Colonic mucosa (tissue), 4 donors: ENCODE measurements at regions not wholly inside any gene's neighbourhood (a gene's known extent, or its start where the extent isn't known, plus 50 kb on each side); places are given as distances from the start of the nearest gene placed in this dataset.
"Not testable (repeated sequence)": the region's sequence is repeated elsewhere in the genome, so short reads cannot be mapped to it uniquely, and the experiment has no call there.

Source experiments
- DNase-seq: peaks from one replicate; pipeline ENCODE4 v3.0.0-alpha.2; 2020
- H3K27ac ChIP-seq: fragments of 200-600 bp; one replicate; pipeline ENCODE4 v1.8.0; 2021
- H3K27me3 ChIP-seq: fragments of 200-600 bp; one replicate; pipeline ENCODE4 v1.8.0; 2021
- H3K36me3 ChIP-seq: fragments of 200-600 bp; one replicate; pipeline ENCODE4 v1.8.0; 2021
- H3K4me1 ChIP-seq: fragments of 200-600 bp; one replicate; pipeline ENCODE4 v1.8.0; 2021; ENCODE audit warnings: mild to moderate bottlenecking
- H3K4me3 ChIP-seq: fragments of 200-600 bp; one replicate; pipeline ENCODE4 v1.8.0; 2021
- H3K9ac ChIP-seq, 2 donors: one replicate each; pipeline ENCODE4 v1.7.0; 2013; ENCODE audit warnings: control low read depth in 2 of 2, low read depth in 2 of 2, low read length in 2 of 2
- H3K9me3 ChIP-seq: fragments of 200-600 bp; one replicate; pipeline ENCODE4 v1.8.0; 2021
- intact Hi-C: fragments of 100-400 bp; cut with DNase I; formaldehyde crosslinking; loops from one replicate; pipeline ENCODE4 v1.14.1; 2022
- TF ChIP-seq, protein P1 (sequence below): fragments of 200-600 bp; IDR thresholded peaks from one replicate; pipeline ENCODE4 v1.8.0; 2022; ENCODE audit warnings: antibody characterized with exemption, mild to moderate bottlenecking
- donor health status: healthy.
- donor health status: DM: no; HTN: no; CAD: no.
- donor health status: DM: no; HTN: no; CAD: no.

- Histone ChIP-seq H3K27me3 (no peaks in the 10 kb centered on the region), H3K27ac (no peak overlapping the region), H3K9me3 (no peaks in the 10 kb centered on the region), H3K4me3 (no peak overlapping the region), H3K4me1 (no peaks in the 10 kb centered on the region), H3K9ac (no peak overlapping the region), H3K36me3 (no peaks in the 10 kb centered on the region)
- TF ChIP-seq, protein P1, sequence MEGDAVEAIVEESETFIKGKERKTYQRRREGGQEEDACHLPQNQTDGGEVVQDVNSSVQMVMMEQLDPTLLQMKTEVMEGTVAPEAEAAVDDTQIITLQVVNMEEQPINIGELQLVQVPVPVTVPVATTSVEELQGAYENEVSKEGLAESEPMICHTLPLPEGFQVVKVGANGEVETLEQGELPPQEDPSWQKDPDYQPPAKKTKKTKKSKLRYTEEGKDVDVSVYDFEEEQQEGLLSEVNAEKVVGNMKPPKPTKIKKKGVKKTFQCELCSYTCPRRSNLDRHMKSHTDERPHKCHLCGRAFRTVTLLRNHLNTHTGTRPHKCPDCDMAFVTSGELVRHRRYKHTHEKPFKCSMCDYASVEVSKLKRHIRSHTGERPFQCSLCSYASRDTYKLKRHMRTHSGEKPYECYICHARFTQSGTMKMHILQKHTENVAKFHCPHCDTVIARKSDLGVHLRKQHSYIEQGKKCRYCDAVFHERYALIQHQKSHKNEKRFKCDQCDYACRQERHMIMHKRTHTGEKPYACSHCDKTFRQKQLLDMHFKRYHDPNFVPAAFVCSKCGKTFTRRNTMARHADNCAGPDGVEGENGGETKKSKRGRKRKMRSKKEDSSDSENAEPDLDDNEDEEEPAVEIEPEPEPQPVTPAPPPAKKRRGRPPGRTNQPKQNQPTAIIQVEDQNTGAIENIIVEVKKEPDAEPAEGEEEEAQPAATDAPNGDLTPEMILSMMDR, result no peak
- no peak for DNase-seq
- intact Hi-C loops, result no loop called here
Measured at GRCh38 chr3:63719796-63720445, 67.4 kb downstream of the SNTN start.

DNA sequence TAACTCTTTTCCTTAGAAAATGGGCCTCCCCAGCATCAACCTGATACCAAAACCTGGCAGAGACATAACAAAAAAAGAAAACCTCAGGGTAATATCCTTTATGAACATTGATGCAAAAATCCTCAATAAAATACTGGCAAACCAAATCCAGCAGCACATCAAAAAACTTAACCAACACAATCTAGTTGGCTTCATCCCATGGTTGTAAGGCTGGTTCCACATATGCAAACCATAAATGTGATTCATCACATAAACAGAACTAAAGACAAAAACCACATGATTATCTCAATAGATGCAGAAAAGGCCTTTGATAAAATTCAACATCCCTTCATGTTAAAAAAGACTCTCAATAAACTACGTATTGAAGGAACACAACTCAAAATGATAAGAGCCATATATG, 68.5 kb downstream of the SNTN start:
- DNase-seq, H3K9ac ChIP-seq, intact Hi-C loops, H3K27me3 ChIP-seq, H3K27ac ChIP-seq, H3K4me1 ChIP-seq, H3K36me3 ChIP-seq, H3K9me3 ChIP-seq, H3K4me3 ChIP-seq: not testable (repeated sequence)

GRCh38 chr3:63724987-63725386, 72.5 kb downstream of the SNTN start:
- TF ChIP-seq, protein P1, result no peak
- Histone ChIP-seq H3K9me3 (no peaks in the 10 kb centered on the region), H3K9ac (no peak overlapping the region), H3K27me3 (no peaks in the 10 kb centered on the region), H3K27ac (no peak overlapping the region), H3K4me1 (no peaks in the 10 kb centered on the region), H3K36me3 (no peaks in the 10 kb centered on the region), H3K4me3 (no peak overlapping the region)
- intact Hi-C loops, result no loop called here
- no peak for DNase-seq

GRCh38 chr3:63726656-63727055, 74.2 kb downstream of the SNTN start:
- TF ChIP-seq, protein P1, result no peak
- Histone ChIP-seq H3K9ac (no peak overlapping the region), H3K4me3 (no peak overlapping the region), H3K27ac (no peak overlapping the region), H3K36me3 (no peaks in the 10 kb centered on the region), H3K9me3 (no peaks in the 10 kb centered on the region), H3K27me3 (no peaks in the 10 kb centered on the region), H3K4me1 (no peaks in the 10 kb centered on the region)
- intact Hi-C loops, result no loop called here
- DNase-seq, result no peak

GRCh38 chr3:63727233-63727632, 74.8 kb downstream of the SNTN start:
- no peaks in the 10 kb centered on the region for H3K36me3 ChIP-seq
- H3K9ac ChIP-seq, result no peak overlapping the region
- intact Hi-C loops, result no loop called here
- H3K4me1 ChIP-seq, result no peaks in the 10 kb centered on the region
- no peak for DNase-seq
- H3K27ac ChIP-seq, result no peak overlapping the region
- H3K4me3 ChIP-seq, result no peak overlapping the region
- H3K9me3 ChIP-seq, result no peaks in the 10 kb centered on the region
- TF ChIP-seq, protein P1, result no peak
- H3K27me3 ChIP-seq, result no peaks in the 10 kb centered on the region

- TF ChIP-seq, protein P1, result no peak
- Histone ChIP-seq H3K36me3 (no peaks in the 10 kb centered on the region), H3K4me1 (no peaks in the 10 kb centered on the region), H3K9me3 (no peaks in the 10 kb centered on the region), H3K27me3 (no peaks in the 10 kb centered on the region), H3K4me3 (no peak overlapping the region), H3K9ac (no peak overlapping the region), H3K27ac (no peak overlapping the region)
- DNase-seq, result no peak
- intact Hi-C loops, result no loop called here
Measured at GRCh38 chr3:63731866-63732265, 79.4 kb downstream of the SNTN start.

- H3K27ac ChIP-seq, H3K4me3 ChIP-seq, H3K36me3 ChIP-seq, H3K4me1 ChIP-seq, H3K9me3 ChIP-seq, H3K9ac ChIP-seq, DNase-seq, intact Hi-C loops, H3K27me3 ChIP-seq: not testable (repeated sequence)
Measured at GRCh38 chr3:63733278-63733677, 80.8 kb downstream of the SNTN start.

DNA sequence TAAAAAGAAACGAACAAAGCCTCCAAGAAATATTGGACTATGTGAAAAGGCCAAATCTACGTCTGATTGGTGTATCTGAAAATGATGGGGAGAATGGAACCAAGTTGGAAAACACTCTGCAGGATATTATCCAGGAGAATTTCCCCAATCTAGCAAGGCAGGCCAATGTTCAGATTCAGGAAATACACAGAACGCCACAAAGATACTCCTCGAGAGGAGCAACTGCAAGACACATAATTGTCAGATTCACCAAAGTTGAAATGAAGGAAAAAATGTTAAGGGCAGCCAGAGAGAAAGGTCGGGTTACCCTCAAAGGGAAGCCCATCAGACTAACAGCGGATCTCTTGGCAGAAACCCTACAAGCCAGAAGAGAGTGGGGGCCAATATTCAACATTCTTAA, 82.2 kb downstream of the SNTN start:
- H3K4me1 ChIP-seq, H3K4me3 ChIP-seq, DNase-seq, H3K27ac ChIP-seq, H3K36me3 ChIP-seq, intact Hi-C loops, H3K9me3 ChIP-seq, H3K9ac ChIP-seq, H3K27me3 ChIP-seq: not testable (repeated sequence)

DNA sequence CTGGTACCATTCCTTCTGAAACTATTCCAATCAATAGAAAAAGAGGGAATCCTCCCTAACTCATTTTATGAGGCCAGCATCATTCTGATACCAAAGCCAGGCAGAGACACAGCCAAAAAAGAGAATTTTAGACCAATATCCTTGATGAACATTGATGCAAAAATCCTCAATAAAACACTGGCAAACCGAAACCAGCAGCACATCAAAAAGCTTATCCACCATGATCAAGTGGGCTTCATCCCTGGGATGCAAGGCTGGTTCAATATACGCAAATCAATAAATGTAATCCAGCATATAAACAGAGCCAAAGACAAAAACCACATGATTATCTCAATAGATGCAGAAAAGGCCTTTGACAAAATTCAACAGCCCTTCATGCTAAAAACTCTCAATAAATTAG, 82.3 kb upstream of the C3orf49 start:
- H3K4me3 ChIP-seq, H3K4me1 ChIP-seq, DNase-seq, H3K27ac ChIP-seq, H3K9ac ChIP-seq, H3K27me3 ChIP-seq, H3K9me3 ChIP-seq, H3K36me3 ChIP-seq, intact Hi-C loops: not testable (repeated sequence)
